K562 (cell line): ENCODE measurements at regions not wholly inside any gene's neighbourhood (a gene's known extent, or its start where the extent isn't known, plus 50 kb on each side); places are given as distances from the start of the nearest gene placed in this dataset.

Source experiments
- ATAC-seq: fragments of 200-7000 bp; cut with Tn5 transposase; 3 replicates; pipeline ENCODE4 v1.9.1; 2020; ENCODE audit warnings: moderate library complexity
- BruUV-seq: library from RNA; stranded (reverse); fragments of 400-500 nt; replicated peaks from 2 replicates; lab custom pipeline; 2021; lab: Mats Ljungman, UMichigan
- CTCF ChIA-PET: fragments of 300-600 bp; formaldehyde crosslinking; extraction: SDS; loops from one replicate; lab custom pipeline; 2021; ENCODE audit warnings: low intra/inter-chr PET ratio; lab: Yijun Ruan, JAX
- POLR2A ChIA-PET: fragments of 300-600, 350-650 bp; sonication (Branson Sonifier 250); formaldehyde crosslinking; extraction: SDS; loops from one replicate; lab custom pipeline; 2021; ENCODE audit warnings: antibody characterized with exemption, inconsistent platforms; lab: Yijun Ruan, JAX
- DNase-seq, 4 experiments: peaks; one replicate each; pipeline versions ENCODE4 v3.0.0 to v3.0.0-alpha.2; 2011 to 2018; ENCODE audit warnings: low spot score in 3 of 4, mixed read lengths in 3 of 4; ENCODE audit errors: extremely low read depth in 1 of 4
- FAIRE-seq: peaks from 2 replicates; lab custom pipeline; 2011; peaks lifted over from hg19 to GRCh38; lab: Jason Lieb, UNC
- H2AFZ ChIP-seq: 2 replicates; pipeline ENCODE4 v1.6.0; 2011; ENCODE audit warnings: low read depth, low read length, control low read depth, inconsistent platforms
- H3K27ac ChIP-seq: fragments of 200-600 bp; 3 replicates; pipeline ENCODE4 v1.8.0; 2011; ENCODE audit warnings: low read depth, mild to moderate bottlenecking, control low read depth, inconsistent platforms, low read length, moderate library complexity, mixed read lengths; ENCODE audit errors: extremely low read depth
- H3K27me3 ChIP-seq, 2 experiments: fragments of 300-600 bp in 1 of 2; 2 replicates in 1 of 2; 3 replicates in 1 of 2; pipeline versions ENCODE4 v1.6.0 to v1.8.0; 2011; ENCODE audit warnings: inconsistent platforms in 2 of 2, low read length in 2 of 2, mild to moderate bottlenecking in 1 of 2, mixed read lengths in 1 of 2, moderate library complexity in 1 of 2; ENCODE audit not compliant: control insufficient read depth in 2 of 2, insufficient read depth in 2 of 2
- H3K36me3 ChIP-seq: fragments of 300-600 bp; 3 replicates; pipeline ENCODE4 v1.8.0; 2011; ENCODE audit warnings: mild to moderate bottlenecking, low read length, inconsistent platforms; ENCODE audit not compliant: control insufficient read depth, insufficient read depth
- H3K4me1 ChIP-seq, 2 experiments: fragments of 200-600 bp in 1 of 2; replicated peaks in 1 of 2; 2 replicates in 1 of 2; 3 replicates in 1 of 2; pipeline versions ENCODE4 v1.5.1 to v1.8.0; 2011; ENCODE audit warnings: inconsistent platforms in 2 of 2, low read length in 2 of 2, mild to moderate bottlenecking in 1 of 2, mixed read lengths in 1 of 2, moderate library complexity in 1 of 2; ENCODE audit not compliant: control insufficient read depth in 2 of 2, insufficient read depth in 2 of 2
- H3K4me2 ChIP-seq: 2 replicates; pipeline ENCODE4 v1.6.1; 2011; ENCODE audit warnings: low read length, control low read depth, inconsistent platforms, mixed read lengths; ENCODE audit not compliant: insufficient read depth
- H3K4me3 ChIP-seq: fragments of 200-600 bp; sonication (generic), shearing (Covaris generic); 2 replicates; pipeline ENCODE4 v1.5.1; 2016; ENCODE audit warnings: control low read depth, inconsistent platforms
- H3K79me2 ChIP-seq: fragments of 200-600 bp; 3 replicates; pipeline ENCODE4 v1.8.0; 2011; ENCODE audit warnings: low read length, inconsistent platforms; ENCODE audit not compliant: control insufficient read depth, insufficient read depth
- H3K9ac ChIP-seq, 2 experiments: 2 replicates each; pipeline versions ENCODE4 v1.6.0 to v1.6.1; 2011; ENCODE audit warnings: low read depth in 2 of 2, low read length in 2 of 2, control low read depth in 1 of 2, inconsistent platforms in 1 of 2, mild to moderate bottlenecking in 1 of 2, mixed read lengths in 1 of 2; ENCODE audit not compliant: insufficient read depth in 1 of 2
- H3K9me1 ChIP-seq: one replicate; pipeline ENCODE4 v1.6.0; 2011; ENCODE audit warnings: inconsistent platforms, mild to moderate bottlenecking, low read length, moderate library complexity; ENCODE audit not compliant: control insufficient read depth, insufficient read depth
- H3K9me3 ChIP-seq: replicated peaks from 2 replicates; pipeline ENCODE4 v1.5.1; 2011; ENCODE audit warnings: low read depth, low read length, inconsistent platforms; ENCODE audit not compliant: control insufficient read depth, insufficient read depth
- H4K20me1 ChIP-seq: replicated peaks from 2 replicates; pipeline ENCODE4 v1.6.1; 2011; ENCODE audit warnings: low read length, inconsistent platforms, mixed read lengths; ENCODE audit not compliant: control insufficient read depth, insufficient read depth
- CCAR2 ChIP-seq: fragments of 200-400 bp; formaldehyde crosslinking; IDR thresholded peaks from 2 replicates; pipeline ENCODE4 v1.6.1; 2017; ENCODE audit warnings: mild to moderate bottlenecking, low read depth, low read length
- E2F8 ChIP-seq: fragments of 450-650 bp; IDR thresholded peaks from 2 replicates; pipeline ENCODE4 v1.7.1; 2018; ENCODE audit warnings: mild to moderate bottlenecking, low read depth; ENCODE audit not compliant: partially characterized antibody
- ELF2 ChIP-seq: fragments of 250-450 bp; sonication (Bioruptor Pico); IDR thresholded peaks from 2 replicates; pipeline ENCODE4 v1.5.0; 2021; ENCODE audit warnings: mild to moderate bottlenecking
- ERF ChIP-seq: fragments of 450-650 bp; formaldehyde crosslinking; IDR thresholded peaks from 2 replicates; pipeline ENCODE4 v1.4.0; 2020; ENCODE audit warnings: mild to moderate bottlenecking, mixed read lengths
- ETS1 ChIP-seq: conservative IDR thresholded peaks from 2 replicates; pipeline ENCODE4 v1.6.1; 2011; ENCODE audit warnings: low read depth, mild to moderate bottlenecking, low read length; ENCODE audit not compliant: control insufficient read depth
- FOXK1 ChIP-seq: sonication (generic); formaldehyde crosslinking; IDR thresholded peaks from 2 replicates; pipeline ENCODE4 v1.8.0; 2022; ENCODE audit warnings: missing genetic modification reagents, mild to moderate bottlenecking, borderline replicate concordance
- HDAC8 ChIP-seq: fragments of 450-650 bp; IDR thresholded peaks from 2 replicates; pipeline ENCODE4 v1.6.1; 2016; ENCODE audit warnings: mild to moderate bottlenecking, missing genetic modification characterization, moderate library complexity, missing compliant biosample characterization
- JUND ChIP-seq, 2 experiments: IDR thresholded peaks; 2 replicates in 1 of 2; 3 replicates in 1 of 2; pipeline ENCODE4 v1.6.1; 2011; ENCODE audit warnings: borderline replicate concordance in 2 of 2, low read depth in 2 of 2, low read length in 2 of 2, improper control_type of control experiment in 1 of 2, missing biosample characterization in 1 of 2, missing genetic modification characterization in 1 of 2, missing genetic modification reagents in 1 of 2
- KDM4B ChIP-seq, 2 experiments: fragments of 450-650 bp in 1 of 2; sonication (generic) in 1 of 2; IDR thresholded peaks; 2 replicates each; pipeline ENCODE4 v1.6.1; 2016 to 2017; ENCODE audit warnings: borderline replicate concordance in 2 of 2, antibody characterized with exemption in 1 of 2, low read depth in 1 of 2, mild to moderate bottlenecking in 1 of 2
- MCM2 ChIP-seq: fragments of 450-650 bp; IDR thresholded peaks from 2 replicates; pipeline ENCODE4 v1.6.1; 2017; ENCODE audit warnings: low read depth, mild to moderate bottlenecking
- PCBP1 ChIP-seq: fragments of 200-400 bp; formaldehyde crosslinking; IDR thresholded peaks from 2 replicates; pipeline ENCODE4 v1.6.1; 2018; ENCODE audit warnings: mild to moderate bottlenecking, low read depth, low read length; ENCODE audit not compliant: poor library complexity, severe bottlenecking
- SIX5 ChIP-seq, 2 experiments: IDR thresholded peaks; 2 replicates each; pipeline ENCODE4 v1.6.1; 2011; ENCODE audit warnings: low read length in 2 of 2, borderline replicate concordance in 1 of 2, low read depth in 1 of 2, mild to moderate bottlenecking in 1 of 2, moderate library complexity in 1 of 2; ENCODE audit not compliant: insufficient read depth in 1 of 2
- THRAP3 ChIP-seq: fragments of 450-650 bp; IDR thresholded peaks from 2 replicates; pipeline ENCODE4 v1.6.1; 2016; ENCODE audit warnings: mild to moderate bottlenecking, inconsistent platforms, borderline replicate concordance
- XRCC3 ChIP-seq: fragments of 450-650 bp; IDR thresholded peaks from 2 replicates; pipeline ENCODE4 v1.6.1; 2017; ENCODE audit warnings: mild to moderate bottlenecking, moderate library complexity
- ZFP1 ChIP-seq: fragments of 450-650 bp; formaldehyde crosslinking; IDR thresholded peaks from 2 replicates; pipeline ENCODE4 v1.4.0; 2020; ENCODE audit warnings: mild to moderate bottlenecking, mixed read lengths
- ZKSCAN3 ChIP-seq: fragments of 250-450 bp; sonication (Bioruptor Pico); IDR thresholded peaks from 2 replicates; pipeline ENCODE4 v1.4.0; 2020
- WGBS: fragments of 100-300 bp; shearing (Covaris generic); methylation state at CpG from one replicate; pipeline ENCODE4 v1.1.6; 2016; ENCODE audit warnings: low coverage, mixed read lengths; ENCODE audit not compliant: insufficient coverage; ENCODE audit errors: missing lambda C conversion rate; 5-methylcytosine and 5-hydroxymethylcytosine counted together
- in situ Hi-C: fragments of 300-500 bp; cut with MboI; formaldehyde crosslinking; loops from 4 replicates; pipeline ENCODE4 v1.15.0; 2018; ENCODE audit warnings: inconsistent platforms, mixed read lengths
- intact Hi-C: fragments of 100-400 bp; cut with micrococcal nuclease; formaldehyde crosslinking; loops from 2 replicates; pipeline ENCODE4 v1.14.2; 2022

GRCh38 chr22:27443306-27443705 lies 358.2 kb downstream of the MN1 start (continued):
- TF ChIP-seq JUND (IDR thresholded peaks at IDR 0.05; ENCODE audit: borderline replicate concordance, low read depth, low read length) (no peak), JUND (tag; IDR thresholded peaks at IDR 0.05; ENCODE audit: borderline replicate concordance, low read depth, low read length) (no peak), SIX5 (IDR thresholded peaks at IDR 0.05; ENCODE audit: borderline replicate concordance in 1 of 2, insufficient read depth in 1 of 2, low read depth in 1 of 2, low read length in 2 of 2) (no peak), ELF2 (CRISPR knock-in tag) (no peak)

- H3K79me2 ChIP-seq: no peaks in the 10 kb centered on the region
- H3K36me3 ChIP-seq: no peaks in the 10 kb centered on the region
- H2AFZ ChIP-seq: no peak overlapping the region
- H3K4me1 ChIP-seq: no peaks in the 10 kb centered on the region
- H3K9ac ChIP-seq: no peak overlapping the region
- no peaks in the 10 kb centered on the region for H4K20me1 ChIP-seq
- no peaks in the 10 kb centered on the region for H3K9me3 ChIP-seq
- POLR2A ChIA-PET: no interaction called here
- intact Hi-C loops (no loop called here), in situ Hi-C loops (no loop called here)
- H3K4me2 ChIP-seq: no peak overlapping the region
- H3K9me1 ChIP-seq: no peaks in the 10 kb centered on the region
- H3K27ac ChIP-seq: no peak overlapping the region
- CTCF ChIA-PET: no interaction called here
- BruUV-seq: no TSS peak
- no peak for ATAC-seq
- no peak for DNase-seq
- H3K27me3 ChIP-seq: peaks cover 0 to 19% of the 10 kb centered on the region in 2 experiments; a peak in 2 of 5 replicates
- 0% methylated on average over 8 of the region's 10 CpGs for WGBS
- H3K4me3 ChIP-seq: no peak overlapping the region
- FAIRE-seq: no peak
- TF ChIP-seq MCM2 (no peak), FOXK1 (CRISPR knock-in tag) (no peak), CCAR2 (no peak), PCBP1 (no peak), ETS1 (no peak), KDM4B (IDR thresholded peaks at IDR 0.05; ENCODE audit: borderline replicate concordance in 2 of 2, low read depth in 1 of 2) (no peak), THRAP3 (no peak), ZKSCAN3 (no peak), ERF (no peak), HDAC8 (tag) (no peak), ZFP1 (CRISPR knock-in tag) (no peak), XRCC3 (no peak), E2F8 (no peak)
Observed at GRCh38 chr22:27445881-27446280, 355.7 kb downstream of the MN1 start.
